ENCODE measurements at regions not wholly inside any gene's neighbourhood (a gene's known extent, or its start where the extent isn't known, plus 50 kb on each side); places are given as distances from the start of the nearest gene placed in this dataset.

DNA sequence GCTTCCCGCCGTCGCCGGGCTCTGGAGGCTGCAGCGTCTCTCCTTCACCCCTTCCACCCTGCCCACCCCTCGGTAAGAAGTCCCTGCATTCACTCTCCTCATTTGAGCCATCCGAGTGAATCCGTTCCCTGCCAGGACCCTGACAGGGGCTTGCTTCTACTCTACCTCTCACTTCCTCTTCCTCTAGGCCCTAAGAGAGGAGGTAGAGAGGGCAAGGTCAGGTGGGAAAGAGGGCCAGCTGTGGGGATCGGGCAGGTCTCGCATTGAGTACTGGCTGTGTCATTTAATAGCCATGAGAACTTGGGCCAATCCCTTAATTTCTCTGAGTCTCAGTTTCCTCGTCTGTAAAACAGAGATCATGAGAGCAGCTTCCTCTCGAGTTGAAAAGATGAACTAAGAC, 283.6 kb downstream of the UACA start:
- H3K56ac ChIP-seq (replicated peaks; ENCODE audit: insufficient read length, low read depth, low read length), result no peak overlapping the region
- POLR2A ChIA-PET (ENCODE audit: partially characterized antibody), result no interaction called here
- H3K79me2 ChIP-seq (ENCODE audit: control insufficient read depth in 1 of 2, insufficient read depth in 2 of 2, low read length in 2 of 2), result no peaks in the 10 kb centered on the region
- CTCF ChIA-PET (ENCODE audit: partially characterized antibody), result interaction anchor here (0.6 to 9.8 kb wide), 6 partner anchors 8 to 1017 kb away, joined by 3 to 81 read pairs (median 4); no protein-coding TSS in a partner anchor
- no peak overlapping the region for H3K14ac ChIP-seq (ENCODE audit: insufficient read length)
- no peak overlapping the region for H4K91ac ChIP-seq (replicated peaks; ENCODE audit: insufficient read length, low read length)
- 90% methylated on average over 8 of the region's 12 CpGs; no CpG with 5 or more reads in 1 of the 2 experiments for WGBS, 2 experiments (ENCODE audit: extremely low coverage in 1 of 2, insufficient coverage in 1 of 2, insufficient read length in 1 of 2, insufficient replicate concordance in 2 of 2, low coverage in 1 of 2, low lambda C conversion rate in 2 of 2, missing lambda C conversion rate in 1 of 2)
- H2AK5ac ChIP-seq (ENCODE audit: low read depth, low read length), result no peak overlapping the region
- no peak overlapping the region for H4K5ac ChIP-seq (ENCODE audit: insufficient read length, low read depth, low read length)
- H4K20me1 ChIP-seq (replicated peaks in 1 of 2; ENCODE audit: control insufficient read depth in 1 of 2, insufficient read depth in 2 of 2, low read length in 2 of 2), result no peaks in the 10 kb centered on the region
- H3K4me3 ChIP-seq (ENCODE audit: extremely low read depth in 1 of 4, insufficient read depth in 2 of 4, low read depth in 3 of 4, low read length in 4 of 4), result no peak overlapping the region
- FAIRE-seq (no peak), DNase-seq (ENCODE audit: low read depth in 1 of 2, low spot score in 2 of 2) (no peak)
- H2BK5ac ChIP-seq (ENCODE audit: low read depth, low read length), result no peak overlapping the region
- H4K8ac ChIP-seq (ENCODE audit: extremely low read depth, insufficient read depth, low read length), result no peak overlapping the region
- H2BK120ac ChIP-seq (replicated peaks; ENCODE audit: low read depth, low read length), result no peak overlapping the region
- no peak overlapping the region for H2BK15ac ChIP-seq (ENCODE audit: low read length)
- no peaks in the 10 kb centered on the region for H3K27me3 ChIP-seq (replicated peaks in 1 of 4; ENCODE audit: control insufficient read depth in 3 of 4, extremely low read depth in 1 of 4, insufficient read depth in 3 of 4, low read length in 3 of 4)
- no peaks in the 10 kb centered on the region for H3K36me3 ChIP-seq (ENCODE audit: control insufficient read depth in 2 of 4, insufficient read depth in 4 of 4, low read length in 3 of 4)
- no peaks in the 10 kb centered on the region; the same call in 1 of the 2 replicates for H3K23me2 ChIP-seq (ENCODE audit: low read depth, low read length)
- no peak overlapping the region for H3K4ac ChIP-seq (replicated peaks; ENCODE audit: insufficient read length, low read depth, low read length)
- no peak overlapping the region for H2BK12ac ChIP-seq (ENCODE audit: low read depth, low read length)
- no peaks in the 10 kb centered on the region for H3K9me3 ChIP-seq (ENCODE audit: insufficient read depth in 2 of 2, low read depth in 1 of 2, low read length in 1 of 2)
- H3K27ac ChIP-seq (ENCODE audit: low read depth, low read length), result no peak overlapping the region
- no peak overlapping the region for H3K9ac ChIP-seq (replicated peaks in 1 of 4; ENCODE audit: extremely low read depth in 1 of 4, low read depth in 3 of 4, low read length in 3 of 4)
- no peaks in the 10 kb centered on the region for H3K79me1 ChIP-seq (ENCODE audit: low read depth, low read length)
- H3K18ac ChIP-seq (ENCODE audit: extremely low read depth, low read length), result no peak overlapping the region
- H2AFZ ChIP-seq (ENCODE audit: low read length), result no peak overlapping the region
- H3K23ac ChIP-seq (ENCODE audit: insufficient read length), result no peak overlapping the region
- TF ChIP-seq TAF1 (IDR thresholded peaks at IDR 0.05; ENCODE audit: low read depth, low read length) (no peak), HDAC6 (IDR thresholded peaks at IDR 0.05; ENCODE audit: low read depth, low read length) (no peak), PHF8 (conservative IDR thresholded peaks at IDR 0.05; ENCODE audit: low read depth, low read length) (no peak), CTBP2 (IDR thresholded peaks at IDR 0.05; ENCODE audit: borderline replicate concordance, insufficient read depth, insufficient read length, low read length) (no peak), RAD21 (IDR thresholded peaks at IDR 0.05 in 1 of 2, conservative IDR thresholded peaks at IDR 0.05 in 1 of 2; ENCODE audit: low read depth in 2 of 2, low read length in 2 of 2) (no peak)
- H3K4me1 ChIP-seq (replicated peaks in 1 of 4; ENCODE audit: control insufficient read depth in 3 of 4, insufficient read depth in 4 of 4, low read length in 3 of 4), result no peaks in the 10 kb centered on the region
- no peak overlapping the region for H2BK20ac ChIP-seq (ENCODE audit: low read length)
- no peak overlapping the region for H3K4me2 ChIP-seq (ENCODE audit: insufficient read depth in 1 of 2, low read depth in 2 of 2, low read length in 2 of 2)

All from H1 (cell line).